NCI-H1930 (cell line): ENCODE measurements at regions not wholly inside any gene's neighbourhood (a gene's known extent, or its start where the extent isn't known, plus 50 kb on each side); places are given as distances from the start of the nearest gene placed in this dataset.
A peak's percentile ranks its signal among the peaks of the same experiment; 100 is the strongest.

Source experiments
- DNase-seq, 2 experiments: peaks; one replicate each; lab custom pipeline; 2025; lab: John Stamatoyannopoulos, UW

DNA sequence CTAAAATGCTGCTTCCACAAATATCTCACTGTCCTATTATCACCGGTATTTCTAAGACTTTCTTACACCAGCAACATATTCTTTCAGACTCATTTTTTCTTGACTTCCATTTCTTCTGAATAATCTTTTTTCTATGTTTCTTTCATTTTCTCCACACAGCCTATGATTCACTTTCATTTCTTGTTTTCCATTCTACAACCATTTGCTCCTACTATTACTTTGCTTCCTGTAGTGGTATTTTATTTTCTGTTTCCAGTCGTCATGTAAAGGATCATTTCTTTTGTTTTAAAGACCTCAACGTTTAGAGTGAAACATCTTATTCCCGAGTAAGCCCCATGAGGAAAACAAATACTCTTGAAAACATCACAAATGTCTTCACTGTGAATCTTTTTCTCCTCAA is 182.2 kb upstream of the MDGA2 start:
- no peak for DNase-seq

DNA sequence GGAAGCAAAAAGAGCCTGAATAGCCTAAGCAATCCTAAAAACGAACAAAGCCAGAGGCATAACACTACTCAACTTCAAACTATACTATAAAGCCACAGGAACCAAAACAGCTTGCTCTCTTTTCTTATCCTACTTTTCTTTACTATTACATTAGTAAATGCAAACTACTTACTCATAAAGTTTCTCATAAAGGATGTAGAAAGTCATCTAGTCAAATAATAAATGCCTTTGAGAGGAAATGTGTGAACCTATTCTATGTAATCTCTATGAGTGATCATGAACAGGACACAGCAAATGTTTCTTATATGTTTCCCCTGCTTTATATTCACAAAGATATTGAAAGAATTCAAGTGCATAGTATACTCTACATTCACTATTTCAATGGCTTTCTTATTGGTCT is 176.9 kb upstream of the MDGA2 start:
- DNase-seq = no peak

DNA sequence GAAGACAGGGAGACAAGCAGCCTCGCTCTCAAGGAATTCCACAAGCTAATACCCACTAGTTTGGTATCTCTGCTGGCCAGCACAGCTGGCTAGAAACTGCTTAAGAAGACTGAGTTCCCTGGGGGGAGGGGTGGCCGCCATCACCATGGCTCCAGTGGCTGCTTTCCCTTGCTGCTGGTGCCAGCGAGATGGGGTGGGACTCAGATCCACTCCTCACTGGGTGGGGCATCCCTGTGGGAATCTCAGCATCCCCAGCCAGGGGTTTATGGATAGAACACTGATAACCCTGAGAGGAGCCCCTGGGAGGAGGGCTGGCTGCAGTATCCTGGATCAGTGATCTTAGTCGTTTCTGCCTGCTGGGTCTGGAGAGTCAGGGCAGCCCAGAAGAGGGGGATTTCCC is 170.6 kb upstream of the MDGA2 start:
- no peak for DNase-seq

DNA sequence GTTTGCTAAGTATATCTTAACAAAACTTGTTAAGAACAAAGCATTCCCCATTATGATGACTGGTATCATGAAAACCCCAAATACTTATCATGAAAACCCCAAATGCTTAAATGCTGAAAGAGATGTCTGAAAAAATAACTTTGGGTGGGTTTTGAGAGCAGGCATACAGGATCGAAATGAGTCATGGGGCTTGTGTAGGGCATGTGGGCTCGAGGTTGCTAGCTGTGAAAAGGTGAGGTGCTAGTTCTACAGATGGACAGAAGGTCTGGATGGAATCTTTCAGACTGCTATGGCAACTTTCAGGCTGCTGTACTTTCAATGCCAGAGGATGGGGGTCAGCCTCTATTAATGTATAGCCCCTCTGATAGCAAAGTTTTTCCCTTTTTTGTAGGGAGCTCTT is 167.8 kb upstream of the MDGA2 start:
- no peak for DNase-seq

DNA sequence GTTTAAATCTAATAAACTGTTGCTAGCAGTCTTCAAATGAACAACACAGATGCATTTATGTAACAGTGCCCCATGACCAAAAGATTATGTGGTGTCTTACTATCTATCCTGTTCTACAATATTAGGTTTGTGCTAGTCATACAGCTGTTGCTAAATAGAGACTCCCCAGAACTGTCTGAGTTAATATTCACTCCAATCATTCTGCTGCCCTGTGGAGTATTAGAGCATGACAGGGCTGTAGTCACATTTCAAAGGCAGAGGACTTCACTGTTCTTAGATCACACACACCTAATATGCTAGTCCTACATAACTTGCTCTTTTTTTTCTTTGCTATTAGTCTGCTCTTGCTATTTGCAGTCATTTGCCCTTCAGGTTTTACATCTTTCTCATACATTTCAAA is 157.6 kb upstream of the MDGA2 start:
- DNase-seq = no peak

DNA sequence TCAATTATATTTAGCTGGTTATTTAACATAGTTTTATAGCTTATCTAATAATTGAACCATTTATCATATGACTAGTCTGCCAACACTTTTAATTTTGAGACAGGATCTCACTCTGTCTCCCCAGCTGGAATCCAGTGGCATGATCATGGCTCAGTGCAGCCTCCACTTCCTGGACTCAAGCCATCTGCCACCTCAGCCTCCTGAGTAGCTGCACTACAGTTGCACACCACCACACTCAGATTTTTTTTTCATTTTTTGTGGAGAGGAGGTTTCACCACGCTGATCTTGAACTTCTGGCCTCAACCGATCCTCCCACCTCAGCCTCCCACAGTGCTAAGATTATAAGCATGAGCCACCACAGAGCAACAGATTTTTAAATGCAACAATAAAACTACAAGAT is 151.4 kb upstream of the MDGA2 start:
- no peak for DNase-seq

DNA sequence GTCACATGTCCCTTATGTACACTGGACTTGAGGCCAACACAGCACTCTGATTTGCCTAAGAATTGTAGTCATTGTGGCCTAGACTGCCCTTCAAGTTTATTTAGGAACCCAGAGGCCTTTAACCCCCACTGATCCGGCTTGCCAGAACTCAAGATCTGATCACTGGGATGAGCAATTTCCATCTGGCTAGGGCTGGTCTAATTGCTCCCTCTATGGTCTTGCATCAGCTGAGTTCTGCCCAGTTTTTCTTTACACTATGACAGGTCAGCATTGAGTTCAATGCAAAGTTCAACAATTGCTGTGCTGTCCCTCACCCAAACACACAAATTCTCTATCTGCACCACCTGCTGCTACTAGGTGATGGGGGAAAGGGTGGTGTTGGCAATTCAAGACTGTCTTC is 146.9 kb upstream of the MDGA2 start:
- DNase-seq = no peak

DNA sequence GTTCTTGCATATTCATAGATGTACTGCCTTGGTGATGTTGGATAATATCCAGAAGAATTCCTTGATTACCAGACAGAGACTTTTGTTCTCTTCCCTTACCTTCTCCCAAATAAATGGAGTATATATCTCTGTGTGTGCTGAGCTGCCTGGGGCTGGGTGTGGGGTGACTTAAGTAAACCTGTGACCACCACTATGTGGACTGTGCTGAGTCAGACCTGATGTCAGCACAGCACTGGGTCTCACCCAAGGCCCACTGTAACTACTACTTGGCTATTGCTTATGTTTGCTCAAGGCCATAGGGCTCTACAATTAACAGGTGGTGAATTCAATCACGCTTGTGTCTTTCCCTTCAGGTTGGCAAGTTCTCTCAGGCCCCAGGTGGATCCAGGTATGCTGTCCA is 145.7 kb upstream of the MDGA2 start:
- no peak for DNase-seq

DNA sequence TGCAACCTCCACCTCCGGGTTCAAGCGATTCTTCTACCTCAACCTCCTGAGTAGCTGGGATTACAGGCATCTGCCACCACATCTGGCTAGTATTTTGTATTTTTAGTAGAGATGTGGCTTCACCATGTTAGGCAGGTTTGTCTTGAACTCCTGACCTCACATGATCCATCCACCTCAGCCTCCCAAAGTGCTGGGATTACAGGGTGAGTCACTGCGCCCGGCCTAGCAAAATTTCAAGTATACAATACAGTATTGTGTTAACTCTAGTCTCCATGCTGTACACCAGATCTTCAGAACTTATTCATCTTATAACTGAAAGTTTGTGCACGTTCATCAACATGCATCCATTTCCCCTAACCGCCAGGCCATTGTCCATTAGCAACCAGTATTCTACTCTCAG is 115.1 kb upstream of the MDGA2 start:
- no peak for DNase-seq

DNA sequence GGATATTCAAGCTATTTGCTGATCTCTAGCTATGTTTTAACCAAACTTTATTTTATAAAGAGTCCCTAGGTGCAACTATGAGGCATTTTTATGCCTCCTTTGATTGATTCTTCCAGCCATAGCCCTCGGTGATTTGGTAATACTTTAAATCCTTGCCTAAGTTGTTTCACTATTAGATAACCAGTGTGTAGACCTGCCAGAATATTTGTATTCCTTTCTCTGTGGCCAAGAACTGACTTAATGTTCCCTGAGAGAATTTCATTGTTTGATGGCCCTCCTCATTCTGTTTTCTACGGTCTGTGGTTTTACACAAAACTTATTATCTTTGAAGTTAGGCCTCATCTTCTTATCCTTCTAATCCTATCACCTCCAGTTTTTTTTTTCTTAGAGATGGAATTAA is 109.7 kb upstream of the MDGA2 start:
- no peak for DNase-seq

DNA sequence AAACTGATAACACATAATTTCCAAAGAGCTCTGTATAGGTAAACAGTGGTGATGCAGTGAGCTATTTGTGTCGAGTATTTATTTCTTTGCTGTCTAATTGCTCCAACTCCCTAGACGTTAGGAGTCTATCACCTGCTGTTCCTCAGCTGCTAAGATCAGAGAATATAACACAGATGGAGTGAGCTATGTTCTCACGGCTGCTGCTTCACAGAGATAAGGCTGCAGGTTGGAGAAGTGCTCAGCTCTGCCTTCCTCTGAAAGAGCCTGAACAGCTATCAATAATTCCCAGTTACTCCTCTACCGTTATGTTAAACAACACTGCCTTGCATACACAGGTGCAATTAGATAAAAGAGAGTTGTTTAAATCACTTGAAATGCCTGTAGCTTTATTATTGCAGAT is 103.2 kb upstream of the MDGA2 start:
- DNase-seq = peak; percentile 37 to 49

DNA sequence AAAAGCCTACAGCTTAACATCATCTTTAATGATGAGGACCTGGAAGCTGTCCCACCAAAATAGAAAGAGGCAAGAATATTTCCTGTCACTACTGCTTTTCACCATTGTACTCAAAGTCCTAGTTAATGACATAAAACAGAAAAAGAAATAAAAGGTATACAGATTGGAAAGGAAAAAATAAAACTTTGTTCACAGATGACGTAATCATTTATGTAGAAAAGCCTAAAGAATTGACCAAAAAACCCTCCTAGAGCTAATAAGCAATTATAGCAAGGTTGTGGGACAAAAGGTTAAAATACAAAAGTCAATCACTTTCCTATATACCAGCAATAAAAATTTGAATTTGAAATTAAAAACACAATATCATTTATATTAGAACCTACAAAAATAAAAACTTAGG is 97.2 kb upstream of the MDGA2 start:
- DNase-seq = no peak

DNA sequence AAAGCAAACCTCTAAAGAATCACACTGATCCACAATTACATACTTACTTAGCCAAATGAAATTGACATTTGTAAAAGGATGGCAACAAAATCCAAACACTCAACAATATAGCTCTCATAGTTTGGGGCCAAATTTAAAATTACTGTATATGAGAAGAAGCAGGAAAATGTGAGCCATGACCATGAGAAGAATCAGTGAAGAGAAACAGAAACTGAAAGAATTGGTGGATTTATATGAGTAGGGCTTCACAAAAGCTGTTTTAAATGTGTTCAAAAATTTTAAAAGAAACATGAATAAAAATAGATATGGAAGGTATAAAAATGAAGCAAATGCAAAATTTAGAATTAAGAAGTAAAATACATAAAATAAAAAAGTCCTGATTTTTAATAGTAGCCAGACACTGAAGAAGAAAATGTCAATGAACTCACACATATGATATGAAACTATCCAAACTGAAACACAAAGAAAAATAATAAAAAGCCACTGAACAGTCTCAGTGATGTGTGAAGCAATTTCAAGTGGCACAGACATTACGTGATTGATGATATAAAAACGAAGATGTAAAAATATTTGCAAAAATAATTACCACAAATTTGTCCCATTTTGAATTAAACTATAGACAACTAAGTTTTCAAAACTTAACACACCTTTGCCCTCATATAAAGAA is 87.9 kb upstream of the MDGA2 start:
- DNase-seq = no peak

DNA sequence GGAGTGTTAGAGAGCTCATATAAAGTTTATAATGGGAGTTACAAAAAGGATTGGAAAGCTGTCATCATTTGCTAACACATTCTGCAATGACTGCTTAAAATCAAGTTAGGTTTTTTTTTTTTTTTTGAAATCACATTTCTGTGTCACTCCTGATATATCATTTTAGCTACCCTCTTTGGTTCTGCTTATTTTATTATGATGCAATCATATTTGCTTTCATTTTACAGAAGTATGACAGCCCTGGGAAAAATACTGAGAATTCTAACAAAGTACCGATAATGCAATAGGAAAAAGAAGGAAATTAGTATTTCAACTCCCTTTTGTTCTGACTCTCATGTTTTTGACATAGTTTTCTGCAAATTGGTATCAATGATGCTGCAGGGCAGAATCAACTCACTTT is 71.6 kb upstream of the MDGA2 start:
- DNase-seq = no peak

DNA sequence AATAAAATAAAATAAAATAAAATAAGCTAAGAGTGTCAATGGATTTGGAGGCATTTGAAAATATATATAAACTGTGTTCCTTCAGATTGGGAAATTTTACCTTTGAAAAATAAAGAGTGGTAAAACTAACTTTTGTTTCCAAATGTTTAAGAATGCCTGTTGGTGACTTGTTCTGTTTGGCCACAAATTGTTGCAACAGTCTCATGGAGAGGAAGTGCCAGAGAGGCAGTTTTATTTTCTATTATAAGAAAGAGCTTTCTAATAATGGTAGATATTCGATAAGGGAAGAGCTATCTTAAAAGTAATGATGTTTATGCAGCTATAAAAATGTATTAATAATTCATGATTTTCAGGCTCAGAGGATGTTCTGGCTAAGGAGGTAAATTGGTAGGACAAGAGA is 68.8 kb upstream of the MDGA2 start:
- DNase-seq = no peak

DNA sequence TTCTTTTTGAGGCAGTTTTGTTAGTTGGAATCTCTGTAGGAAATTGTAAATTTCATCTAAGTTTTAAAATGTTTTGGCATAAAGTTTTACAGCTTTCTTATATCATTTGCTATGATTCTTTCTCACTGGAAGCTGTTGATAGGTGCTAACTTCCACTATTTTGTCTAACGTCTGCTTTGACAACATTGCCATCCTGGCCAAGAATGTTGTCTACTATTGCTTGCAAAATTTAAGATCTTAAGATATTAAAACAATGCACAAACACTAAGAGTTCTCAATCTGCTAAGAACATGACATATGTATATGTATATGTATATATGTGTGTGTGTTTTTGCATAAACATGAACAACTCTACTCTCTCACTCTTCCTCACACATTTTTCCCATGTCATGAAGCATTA is 64.1 kb upstream of the MDGA2 start:
- no peak for DNase-seq

DNA sequence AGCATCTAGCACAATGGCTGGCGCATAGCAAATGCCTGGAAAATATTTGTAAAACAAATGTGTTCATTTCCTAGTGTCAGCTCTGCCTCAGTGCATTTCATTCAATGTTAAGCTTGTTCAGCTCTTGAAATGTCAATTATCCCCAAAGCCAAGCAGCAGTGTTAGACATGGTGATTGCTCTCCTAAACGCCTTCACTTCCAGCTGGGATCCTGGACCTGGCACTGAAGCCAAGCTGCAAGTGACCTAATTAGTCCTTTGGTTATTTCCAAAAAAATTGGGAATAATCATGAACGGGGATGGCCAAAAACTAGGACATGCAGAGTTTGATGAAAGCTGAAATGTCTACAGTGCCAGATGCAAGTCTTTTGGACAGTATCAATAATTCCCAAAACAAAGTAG is 54.9 kb upstream of the MDGA2 start:
- DNase-seq = no peak
